H9 (cell line): ENCODE measurements at regions not wholly inside any gene's neighbourhood (a gene's known extent, or its start where the extent isn't known, plus 50 kb on each side); places are given as distances from the start of the nearest gene placed in this dataset.

Source experiments
- DNase-seq: peaks from one replicate; pipeline ENCODE4 v3.0.0-alpha.2; 2017
- H2AFZ ChIP-seq: one replicate; pipeline ENCODE4 v1.6.1; 2013; ENCODE audit warnings: mild to moderate bottlenecking, low read length, control low read depth, moderate library complexity
- H2AK5ac ChIP-seq: 2 replicates; pipeline ENCODE4 v1.6.1; 2013; ENCODE audit warnings: low read length, control low read depth, mixed read lengths; ENCODE audit not compliant: insufficient read length
- H2BK120ac ChIP-seq: one replicate; pipeline ENCODE4 v1.6.1; 2013; ENCODE audit warnings: low read depth, mild to moderate bottlenecking, low read length, control low read depth, inconsistent platforms; ENCODE audit not compliant: poor library complexity, severe bottlenecking
- H2BK12ac ChIP-seq: 2 replicates; pipeline ENCODE4 v1.6.1; 2013; ENCODE audit warnings: low read length, control low read depth, mixed read lengths, low read depth; ENCODE audit not compliant: insufficient read length
- H2BK15ac ChIP-seq: 2 replicates; pipeline ENCODE4 v1.6.1; 2013; ENCODE audit warnings: low read depth, low read length, control low read depth
- H2BK20ac ChIP-seq: one replicate; pipeline ENCODE4 v1.6.1; 2013; ENCODE audit warnings: low read depth, mild to moderate bottlenecking, low read length, control low read depth, inconsistent platforms; ENCODE audit not compliant: poor library complexity, severe bottlenecking
- H2BK5ac ChIP-seq: 2 replicates; pipeline ENCODE4 v1.6.1; 2013; ENCODE audit warnings: low read length, control low read depth, mixed read lengths; ENCODE audit not compliant: insufficient read length
- H3K14ac ChIP-seq: 2 replicates; pipeline ENCODE4 v1.6.1; 2013; ENCODE audit warnings: low read length, control low read depth; ENCODE audit not compliant: insufficient read depth
- H3K18ac ChIP-seq: 2 replicates; pipeline ENCODE4 v1.6.1; 2013; ENCODE audit warnings: low read depth, mild to moderate bottlenecking, mixed read lengths, low read length, control low read depth; ENCODE audit not compliant: insufficient read length
- H3K23ac ChIP-seq: 2 replicates; pipeline ENCODE4 v1.6.1; 2013; ENCODE audit warnings: low read length, control low read depth, mixed read lengths, low read depth; ENCODE audit not compliant: insufficient read length
- H3K23me2 ChIP-seq: 2 replicates; pipeline ENCODE4 v1.6.1; 2013; ENCODE audit warnings: low read depth, mild to moderate bottlenecking, mixed read lengths, low read length, control low read depth; ENCODE audit not compliant: insufficient read length, poor library complexity, severe bottlenecking
- H3K27ac ChIP-seq: 2 replicates; pipeline ENCODE4 v1.5.1; 2013; ENCODE audit warnings: low read length, control low read depth, mixed read lengths, low read depth; ENCODE audit not compliant: insufficient read length
- H3K27me3 ChIP-seq: 2 replicates; pipeline ENCODE4 v1.6.1; 2013; ENCODE audit warnings: low read length, control low read depth, inconsistent platforms; ENCODE audit not compliant: insufficient read depth
- H3K4ac ChIP-seq: 2 replicates; pipeline ENCODE4 v1.6.1; 2013; ENCODE audit warnings: low read depth, mild to moderate bottlenecking, control low read depth, inconsistent platforms, low read length, moderate library complexity
- H3K4me1 ChIP-seq: 2 replicates; pipeline ENCODE4 v1.6.1; 2013; ENCODE audit warnings: low read length, control low read depth, inconsistent platforms; ENCODE audit not compliant: insufficient read depth
- H3K4me2 ChIP-seq: 2 replicates; pipeline ENCODE4 v1.6.1; 2013; ENCODE audit warnings: low read length, control low read depth, mixed read lengths; ENCODE audit not compliant: insufficient read length, insufficient read depth
- H3K56ac ChIP-seq: 2 replicates; pipeline ENCODE4 v1.6.1; 2013; ENCODE audit warnings: low read depth, mild to moderate bottlenecking, mixed read lengths, low read length, control low read depth; ENCODE audit not compliant: insufficient read length
- H3K79me1 ChIP-seq: 2 replicates; pipeline ENCODE4 v1.6.1; 2013; ENCODE audit warnings: low read depth, mild to moderate bottlenecking, moderate library complexity, low read length, control low read depth, inconsistent platforms; ENCODE audit not compliant: insufficient read depth, poor library complexity, severe bottlenecking
- H3K79me2 ChIP-seq: 2 replicates; pipeline ENCODE4 v1.6.1; 2013; ENCODE audit warnings: low read length, control low read depth, inconsistent platforms; ENCODE audit not compliant: insufficient read depth
- H3K9ac ChIP-seq: 2 replicates; pipeline ENCODE4 v1.6.1; 2013; ENCODE audit warnings: low read length, control low read depth, mixed read lengths; ENCODE audit not compliant: insufficient read length; ENCODE audit errors: extremely low read depth
- H3K9me3 ChIP-seq: one replicate; pipeline ENCODE4 v1.6.1; 2013; ENCODE audit warnings: low read depth, low read length, inconsistent platforms; ENCODE audit not compliant: control insufficient read depth
- H3T11ph ChIP-seq: one replicate; pipeline ENCODE4 v1.6.1; 2013; ENCODE audit warnings: mild to moderate bottlenecking, low read length, control low read depth, inconsistent platforms
- H4K20me1 ChIP-seq: one replicate; pipeline ENCODE4 v1.6.1; 2013; ENCODE audit not compliant: control insufficient read depth, insufficient read length, insufficient read depth
- H4K5ac ChIP-seq: 2 replicates; pipeline ENCODE4 v1.6.1; 2013; ENCODE audit warnings: low read depth, mild to moderate bottlenecking, mixed read lengths, low read length, control low read depth; ENCODE audit not compliant: insufficient read length
- H4K8ac ChIP-seq: replicated peaks from 2 replicates; pipeline ENCODE4 v1.6.1; 2013; ENCODE audit warnings: low read length, control low read depth, mixed read lengths, low read depth; ENCODE audit not compliant: insufficient read length
- H4K91ac ChIP-seq: 2 replicates; pipeline ENCODE4 v1.6.1; 2013; ENCODE audit warnings: low read depth, mild to moderate bottlenecking, moderate library complexity, mixed read lengths, low read length, control low read depth; ENCODE audit not compliant: insufficient read length
- H3K27ac Mint-ChIP-seq, 3 experiments: 2 replicates in 2 of 3; 3 replicates in 1 of 3; pipeline ENCODE4 v1.8.0; 2020 to 2021; ENCODE audit warnings: mixed read lengths in 3 of 3, mild to moderate bottlenecking in 1 of 3, moderate library complexity in 1 of 3
- H3K27me3 Mint-ChIP-seq: 2 replicates; pipeline ENCODE4 v1.8.0; 2021; ENCODE audit warnings: low read depth, mild to moderate bottlenecking, moderate library complexity, mixed read lengths
- H3K36me3 Mint-ChIP-seq, 3 experiments: 2 replicates in 2 of 3; 3 replicates in 1 of 3; pipeline ENCODE4 v1.8.0; 2020 to 2021; ENCODE audit warnings: low read depth in 3 of 3, mixed read lengths in 3 of 3; ENCODE audit not compliant: insufficient read depth in 1 of 3
- H3K4me1 Mint-ChIP-seq, 2 experiments: 2 replicates each; pipeline ENCODE4 v1.8.0; 2020; ENCODE audit warnings: mixed read lengths in 2 of 2
- H3K4me3 Mint-ChIP-seq, 2 experiments: 2 replicates in 1 of 2; 3 replicates in 1 of 2; pipeline ENCODE4 v1.8.0; 2020 to 2021; ENCODE audit warnings: mild to moderate bottlenecking in 2 of 2, mixed read lengths in 2 of 2, moderate library complexity in 1 of 2
- H3K9me3 Mint-ChIP-seq, 2 experiments: 2 replicates in 1 of 2; 3 replicates in 1 of 2; pipeline ENCODE4 v1.8.0; 2020; ENCODE audit warnings: mild to moderate bottlenecking in 2 of 2, mixed read lengths in 2 of 2, moderate library complexity in 1 of 2
- CTCF ChIP-seq: fragments of 200-600 bp; sonication (generic); conservative IDR thresholded peaks from 3 replicates; pipeline ENCODE4 v1.8.0; 2021; ENCODE audit warnings: antibody characterized with exemption, mild to moderate bottlenecking
- WGBS: extraction: QIAGEN DNeasy Blood & Tissue Kit; methylation state at CpG from one replicate; pipeline ENCODE4 v1.1.7; 2013; ENCODE audit warnings: missing lambda C conversion rate, low lambda C conversion rate, mixed read lengths; ENCODE audit not compliant: insufficient read length; ENCODE audit errors: extremely low coverage; 5-methylcytosine and 5-hydroxymethylcytosine counted together

- no peaks in the 10 kb centered on the region for H3K79me2 ChIP-seq
- no peak overlapping the region for H2AFZ ChIP-seq
- H2BK15ac ChIP-seq: no peak overlapping the region
- H3K18ac ChIP-seq: no peak overlapping the region
- H3K36me3 Mint-ChIP-seq: no peaks in the 10 kb centered on the region
- no peak for TF ChIP-seq CTCF
- H3K4me1 Mint-ChIP-seq: no peaks in the 10 kb centered on the region
- H3K9me3 ChIP-seq: no peaks in the 10 kb centered on the region
- H3K4ac ChIP-seq: no peak overlapping the region
- no peak for DNase-seq
- WGBS: no CpG with 5 or more reads among the region's 1 CpG
- no peaks in the 10 kb centered on the region for H3K27me3 ChIP-seq
- H3K4me3 Mint-ChIP-seq: no peak overlapping the region
- no peak overlapping the region for H2AK5ac ChIP-seq
- no peak overlapping the region for H3K23ac ChIP-seq
- H3T11ph ChIP-seq: no peak overlapping the region
- H3K9me3 Mint-ChIP-seq: no peaks in the 10 kb centered on the region
- H3K56ac ChIP-seq: no peak overlapping the region
- H2BK20ac ChIP-seq: no peak overlapping the region
- H3K9ac ChIP-seq: no peak overlapping the region
- H4K5ac ChIP-seq: no peak overlapping the region
- H3K27ac Mint-ChIP-seq: no peak overlapping the region
- H4K20me1 ChIP-seq: no peaks in the 10 kb centered on the region
- no peak overlapping the region for H2BK12ac ChIP-seq
- no peak overlapping the region for H3K4me2 ChIP-seq
- no peak overlapping the region for H4K8ac ChIP-seq
- H3K4me1 ChIP-seq: no peaks in the 10 kb centered on the region
- no peak overlapping the region for H4K91ac ChIP-seq
- no peaks in the 10 kb centered on the region for H3K27me3 Mint-ChIP-seq
- H2BK5ac ChIP-seq: no peak overlapping the region
- H2BK120ac ChIP-seq: no peak overlapping the region
- no peak overlapping the region for H3K27ac ChIP-seq
- H3K79me1 ChIP-seq: no peaks in the 10 kb centered on the region
- H3K14ac ChIP-seq: no peak overlapping the region
- no peaks in the 10 kb centered on the region for H3K23me2 ChIP-seq
Observed at GRCh38 chr4:156693557-156693956, 278.0 kb downstream of the PDGFC start.
